Prostate gland (tissue), 2 donors: ENCODE measurements at regions not wholly inside any gene's neighbourhood (a gene's known extent, or its start where the extent isn't known, plus 50 kb on each side); places are given as distances from the start of the nearest gene placed in this dataset.

ENCODE experiments used
- DNase-seq: peaks from one replicate; pipeline ENCODE4 v3.0.0-alpha.2; 2019; ENCODE audit warnings: low spot score
- H3K27ac ChIP-seq, 2 donors: fragments of 200-600 bp; sonication (generic); 2 replicates each; pipeline ENCODE4 v1.5.1; 2017 to 2019
- H3K27me3 ChIP-seq: fragments of 200-600 bp; sonication (generic); replicated peaks from 2 replicates; pipeline ENCODE4 v1.5.1; 2019; ENCODE audit not compliant: insufficient read depth
- H3K36me3 ChIP-seq, 2 donors: fragments of 200-600 bp; sonication (generic); 1 replicate in 1 of 2; 2 replicates in 1 of 2; pipeline versions ENCODE4 v1.5.1 to v1.8.1; 2017 to 2019
- H3K4me1 ChIP-seq: fragments of 200-600 bp; sonication (generic); replicated peaks from 2 replicates; pipeline ENCODE4 v1.5.1; 2019
- H3K4me3 ChIP-seq, 2 donors: fragments of 200-600 bp; sonication (generic); 2 replicates each; pipeline ENCODE4 v1.5.1; 2017 to 2019
- H3K9me3 ChIP-seq: fragments of 200-600 bp; sonication (generic); 2 replicates; pipeline ENCODE4 v1.5.1; 2017
- CTCF ChIP-seq, 4 experiments: fragments of 200-600 bp in 2 of 4; fragments of 450-650 bp in 2 of 4; sonication (generic) in 2 of 4; IDR thresholded peaks; 1 replicate in 3 of 4; 2 replicates in 1 of 4; pipeline ENCODE4 v1.5.1; 2016 to 2019; ENCODE audit warnings: antibody characterized with exemption in 4 of 4, mild to moderate bottlenecking in 2 of 4, moderate library complexity in 2 of 4
- POLR2A ChIP-seq: fragments of 450-650 bp; IDR thresholded peaks from one replicate; pipeline ENCODE4 v1.6.1; 2016; ENCODE audit warnings: antibody characterized with exemption, mild to moderate bottlenecking
- POLR2AphosphoS5 ChIP-seq: sonication (generic); formaldehyde crosslinking; IDR thresholded peaks from one replicate; pipeline ENCODE4 v1.6.1; 2017; ENCODE audit warnings: antibody characterized with exemption
- WGBS: methylation state at CpG from one replicate; pipeline ENCODE4 v1.1.5; 2018; 5-methylcytosine and 5-hydroxymethylcytosine counted together
- intact Hi-C: fragments of 100-400 bp; cut with DNase I; formaldehyde crosslinking; loops from one replicate; pipeline ENCODE4 v1.14.2; 2022

- no peak overlapping the region for H3K27ac ChIP-seq
- intact Hi-C loops = no loop called here
- 56% methylated on average over 1 of the region's 1 CpG for WGBS
- no peaks in the 10 kb centered on the region for H3K27me3 ChIP-seq
- H3K36me3 ChIP-seq = no peaks in the 10 kb centered on the region
- no peaks in the 10 kb centered on the region for H3K4me1 ChIP-seq
- H3K9me3 ChIP-seq = no peaks in the 10 kb centered on the region
- H3K4me3 ChIP-seq = no peak overlapping the region
- DNase-seq = no peak
- TF ChIP-seq CTCF (IDR thresholded peaks at IDR 0.05) (no peak), POLR2AphosphoS5 (no peak), POLR2A (no peak)
These were observed 222.8 kb downstream of the CGGBP1 start for GRCh38 chr3:87836026-87836425.

GRCh38 chr3:87835236-87835635 is 223.6 kb downstream of the CGGBP1 start:
- intact Hi-C loops = no loop called here
- TF ChIP-seq CTCF (IDR thresholded peaks at IDR 0.05) (no peak), POLR2A (no peak), POLR2AphosphoS5 (no peak)
- Histone ChIP-seq H3K4me1 (no peaks in the 10 kb centered on the region), H3K27me3 (no peaks in the 10 kb centered on the region), H3K9me3 (no peaks in the 10 kb centered on the region), H3K4me3 (no peak overlapping the region), H3K27ac (no peak overlapping the region), H3K36me3 (no peaks in the 10 kb centered on the region)
- 94% methylated on average over 4 of the region's 4 CpGs for WGBS
- DNase-seq = no peak

- Histone ChIP-seq H3K4me3 (no peak overlapping the region), H3K27ac (no peak overlapping the region), H3K9me3 (no peaks in the 10 kb centered on the region), H3K4me1 (no peaks in the 10 kb centered on the region), H3K36me3 (no peaks in the 10 kb centered on the region), H3K27me3 (no peaks in the 10 kb centered on the region)
- 68% methylated on average over 2 of the region's 2 CpGs for WGBS
- TF ChIP-seq CTCF (IDR thresholded peaks at IDR 0.05) (no peak), POLR2AphosphoS5 (no peak), POLR2A (no peak)
- no peak for DNase-seq
- intact Hi-C loops = no loop called here
These were observed 224.5 kb downstream of the CGGBP1 start for GRCh38 chr3:87834327-87834726.

GRCh38 chr3:87833039-87833377 is 225.8 kb downstream of the CGGBP1 start:
- H3K27ac ChIP-seq = no peak overlapping the region
- no peaks in the 10 kb centered on the region for H3K9me3 ChIP-seq
- no peaks in the 10 kb centered on the region for H3K27me3 ChIP-seq
- H3K36me3 ChIP-seq = no peaks in the 10 kb centered on the region
- intact Hi-C loops = no loop called here
- no peak for DNase-seq
- H3K4me3 ChIP-seq = no peak overlapping the region
- no peaks in the 10 kb centered on the region for H3K4me1 ChIP-seq
- TF ChIP-seq POLR2A (no peak), POLR2AphosphoS5 (no peak), CTCF (IDR thresholded peaks at IDR 0.05) (no peak)

- DNase-seq = no peak
- Histone ChIP-seq H3K4me3 (no peak overlapping the region), H3K27ac (no peak overlapping the region), H3K4me1 (no peaks in the 10 kb centered on the region), H3K27me3 (no peaks in the 10 kb centered on the region), H3K36me3 (no peaks in the 10 kb centered on the region), H3K9me3 (no peaks in the 10 kb centered on the region)
- WGBS = 53% methylated on average over 3 of the region's 3 CpGs
- TF ChIP-seq CTCF (IDR thresholded peaks at IDR 0.05) (no peak), POLR2AphosphoS5 (no peak), POLR2A (no peak)
- intact Hi-C loops = no loop called here
These were observed 230.8 kb downstream of the CGGBP1 start for GRCh38 chr3:87828046-87828445.
